SK-N-SH treated with all-trans-retinoic acid at 6 μM for 48 hours (cell line): ENCODE measurements at regions not wholly inside any gene's neighbourhood (a gene's known extent, or its start where the extent isn't known, plus 50 kb on each side); places are given as distances from the start of the nearest gene placed in this dataset.

Source experiments
- ATAC-seq: fragments of 200-7000 bp; cut with Tn5 transposase; 3 replicates; pipeline ENCODE4 v1.9.1; 2020; ENCODE audit warnings: mild to moderate bottlenecking, moderate library complexity
- ARNTL ChIP-seq: fragments of 450-650 bp; formaldehyde crosslinking; IDR thresholded peaks from 2 replicates; pipeline ENCODE4 v1.5.0; 2020; ENCODE audit warnings: low read depth, mild to moderate bottlenecking, moderate library complexity, borderline replicate concordance
- BACH2 ChIP-seq: fragments of 250-450 bp; sonication (Bioruptor Pico); IDR thresholded peaks from 2 replicates; pipeline ENCODE4 v1.9.0; 2021; ENCODE audit warnings: mild to moderate bottlenecking, borderline replicate concordance
- CSDC2 ChIP-seq: fragments of 250-450 bp; sonication (Bioruptor Pico); IDR thresholded peaks from 2 replicates; pipeline ENCODE4 v1.5.0; 2020; ENCODE audit warnings: mild to moderate bottlenecking, moderate library complexity
- ESRRG ChIP-seq: fragments of 250-450 bp; sonication (Bioruptor Pico); IDR thresholded peaks from 2 replicates; pipeline ENCODE4 v1.6.1; 2021; ENCODE audit warnings: mild to moderate bottlenecking
- GLIS3 ChIP-seq: fragments of 250-450 bp; sonication (Bioruptor Pico); IDR thresholded peaks from 2 replicates; pipeline ENCODE4 v1.5.0; 2020; ENCODE audit warnings: mild to moderate bottlenecking, moderate library complexity
- ISL1 ChIP-seq: fragments of 250-450 bp; sonication (Bioruptor Pico); IDR thresholded peaks from 2 replicates; pipeline ENCODE4 v2.1.2; 2022; ENCODE audit warnings: mild to moderate bottlenecking, moderate library complexity
- OSR1 ChIP-seq: fragments of 250-450 bp; sonication (Bioruptor Pico); IDR thresholded peaks from 2 replicates; pipeline ENCODE4 v1.8.0; 2022; ENCODE audit warnings: moderate library complexity, mild to moderate bottlenecking, inconsistent platforms
- RARB ChIP-seq: fragments of 250-450 bp; sonication (Bioruptor Pico); IDR thresholded peaks from 2 replicates; pipeline ENCODE4 v1.8.0; 2021; ENCODE audit warnings: mild to moderate bottlenecking, moderate library complexity
- SNAI2 ChIP-seq: fragments of 250-450 bp; sonication (Bioruptor Pico); IDR thresholded peaks from 2 replicates; pipeline ENCODE4 v1.5.0; 2020; ENCODE audit warnings: mild to moderate bottlenecking, moderate library complexity
- TCF4 ChIP-seq: fragments of 250-450 bp; sonication (Bioruptor Pico); IDR thresholded peaks from 2 replicates; pipeline ENCODE4 v1.8.0; 2021; ENCODE audit warnings: mild to moderate bottlenecking, moderate library complexity, borderline replicate concordance
- ZC3H10 ChIP-seq: fragments of 250-450 bp; sonication (Bioruptor Pico); IDR thresholded peaks from 2 replicates; pipeline ENCODE4 v1.5.1; 2021; ENCODE audit warnings: mild to moderate bottlenecking, moderate library complexity
- ZFP3 ChIP-seq: fragments of 250-450 bp; sonication (Bioruptor Pico); IDR thresholded peaks from 2 replicates; pipeline ENCODE4 v1.5.0; 2020; ENCODE audit warnings: mild to moderate bottlenecking, moderate library complexity
- ZFP30 ChIP-seq: fragments of 450-650 bp; formaldehyde crosslinking; IDR thresholded peaks from 2 replicates; pipeline ENCODE4 v1.5.0; 2022; ENCODE audit warnings: mild to moderate bottlenecking, moderate library complexity
- ZNF70 ChIP-seq: fragments of 450-650 bp; formaldehyde crosslinking; IDR thresholded peaks from 2 replicates; pipeline ENCODE4 v1.5.0; 2020; ENCODE audit warnings: mild to moderate bottlenecking, moderate library complexity
- ZNF8 ChIP-seq: fragments of 450-650 bp; formaldehyde crosslinking; IDR thresholded peaks from 2 replicates; pipeline ENCODE4 v1.5.0; 2020; ENCODE audit warnings: mild to moderate bottlenecking, moderate library complexity
- TF ChIP-seq, protein P1 (sequence below): fragments of 250-450 bp; sonication (Bioruptor Pico); IDR thresholded peaks from 2 replicates; pipeline ENCODE4 v1.5.0; 2020; ENCODE audit warnings: mild to moderate bottlenecking, moderate library complexity
- TF ChIP-seq, protein P2 (sequence below): fragments of 250-450 bp; sonication (Bioruptor Pico); IDR thresholded peaks from 2 replicates; pipeline ENCODE4 v1.8.0; 2021; ENCODE audit warnings: low read depth, mild to moderate bottlenecking, moderate library complexity, borderline replicate concordance
- TF ChIP-seq, protein P3 (sequence below): fragments of 250-450 bp; sonication (Bioruptor Pico); IDR thresholded peaks from 2 replicates; pipeline ENCODE4 v1.5.1; 2021; ENCODE audit warnings: mild to moderate bottlenecking, moderate library complexity
- TF ChIP-seq, protein P4 (sequence below): fragments of 250-450 bp; sonication (Bioruptor Pico); IDR thresholded peaks from 2 replicates; pipeline ENCODE4 v1.8.0; 2020; ENCODE audit warnings: mild to moderate bottlenecking, moderate library complexity, borderline replicate concordance
- TF ChIP-seq, protein P5 (sequence below): fragments of 250-450 bp; sonication (Bioruptor Pico); IDR thresholded peaks from 2 replicates; pipeline ENCODE4 v1.5.1; 2020; ENCODE audit warnings: low read depth, mild to moderate bottlenecking, moderate library complexity

DNA sequence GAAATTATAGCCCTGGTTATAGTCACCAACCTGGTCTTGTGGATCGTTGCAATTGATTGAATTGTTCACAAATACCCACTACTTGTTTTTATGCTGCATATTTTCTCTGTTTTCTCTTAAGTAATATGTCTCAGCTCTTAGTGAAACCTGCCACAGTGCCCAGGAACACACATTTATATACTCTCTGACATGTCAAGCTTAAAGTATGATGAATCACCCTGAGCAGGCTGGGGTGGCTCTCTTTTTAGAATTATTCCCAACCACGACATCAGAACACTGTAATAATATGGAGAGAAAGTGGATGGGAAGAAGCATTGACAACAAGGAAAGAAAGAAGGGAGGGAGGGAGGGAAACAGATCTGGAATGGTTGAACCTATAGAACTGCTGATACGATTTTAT, 72.8 kb upstream of the ZNF608 start:
- ATAC-seq = no peak
- TF ChIP-seq, protein P1, sequence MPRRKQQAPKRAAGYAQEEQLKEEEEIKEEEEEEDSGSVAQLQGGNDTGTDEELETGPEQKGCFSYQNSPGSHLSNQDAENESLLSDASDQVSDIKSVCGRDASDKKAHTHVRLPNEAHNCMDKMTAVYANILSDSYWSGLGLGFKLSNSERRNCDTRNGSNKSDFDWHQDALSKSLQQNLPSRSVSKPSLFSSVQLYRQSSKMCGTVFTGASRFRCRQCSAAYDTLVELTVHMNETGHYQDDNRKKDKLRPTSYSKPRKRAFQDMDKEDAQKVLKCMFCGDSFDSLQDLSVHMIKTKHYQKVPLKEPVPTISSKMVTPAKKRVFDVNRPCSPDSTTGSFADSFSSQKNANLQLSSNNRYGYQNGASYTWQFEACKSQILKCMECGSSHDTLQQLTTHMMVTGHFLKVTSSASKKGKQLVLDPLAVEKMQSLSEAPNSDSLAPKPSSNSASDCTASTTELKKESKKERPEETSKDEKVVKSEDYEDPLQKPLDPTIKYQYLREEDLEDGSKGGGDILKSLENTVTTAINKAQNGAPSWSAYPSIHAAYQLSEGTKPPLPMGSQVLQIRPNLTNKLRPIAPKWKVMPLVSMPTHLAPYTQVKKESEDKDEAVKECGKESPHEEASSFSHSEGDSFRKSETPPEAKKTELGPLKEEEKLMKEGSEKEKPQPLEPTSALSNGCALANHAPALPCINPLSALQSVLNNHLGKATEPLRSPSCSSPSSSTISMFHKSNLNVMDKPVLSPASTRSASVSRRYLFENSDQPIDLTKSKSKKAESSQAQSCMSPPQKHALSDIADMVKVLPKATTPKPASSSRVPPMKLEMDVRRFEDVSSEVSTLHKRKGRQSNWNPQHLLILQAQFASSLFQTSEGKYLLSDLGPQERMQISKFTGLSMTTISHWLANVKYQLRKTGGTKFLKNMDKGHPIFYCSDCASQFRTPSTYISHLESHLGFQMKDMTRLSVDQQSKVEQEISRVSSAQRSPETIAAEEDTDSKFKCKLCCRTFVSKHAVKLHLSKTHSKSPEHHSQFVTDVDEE = no peak
- TF ChIP-seq ZFP30 (CRISPR knock-in tag) = no peak
- no peak for TF ChIP-seq ARNTL
- no peak for TF ChIP-seq RARB (CRISPR knock-in tag)
- TF ChIP-seq ZNF8 = no peak
- TF ChIP-seq, all 23 proteins: peak for 0

DNA sequence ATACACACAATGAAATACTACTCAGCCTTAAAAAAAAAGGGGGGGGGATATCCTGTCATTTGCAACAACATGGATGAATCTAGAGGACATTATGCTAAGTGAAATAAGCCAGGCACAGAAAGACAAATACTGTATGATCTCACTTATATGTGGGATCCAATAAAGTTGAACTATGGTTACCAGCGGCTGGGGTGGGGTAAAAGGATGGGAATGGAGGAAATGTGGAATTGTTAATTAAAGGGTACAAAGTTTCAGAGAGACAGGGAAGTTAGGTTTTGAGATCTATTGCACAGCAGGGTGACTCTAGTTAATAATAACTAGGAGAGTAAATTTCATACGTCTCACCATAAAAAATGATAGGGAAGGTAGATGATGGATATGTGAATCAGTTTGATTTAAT, 76.2 kb upstream of the ZNF608 start:
- no peak for TF ChIP-seq TCF4 (CRISPR knock-in tag)
- TF ChIP-seq, protein P2, sequence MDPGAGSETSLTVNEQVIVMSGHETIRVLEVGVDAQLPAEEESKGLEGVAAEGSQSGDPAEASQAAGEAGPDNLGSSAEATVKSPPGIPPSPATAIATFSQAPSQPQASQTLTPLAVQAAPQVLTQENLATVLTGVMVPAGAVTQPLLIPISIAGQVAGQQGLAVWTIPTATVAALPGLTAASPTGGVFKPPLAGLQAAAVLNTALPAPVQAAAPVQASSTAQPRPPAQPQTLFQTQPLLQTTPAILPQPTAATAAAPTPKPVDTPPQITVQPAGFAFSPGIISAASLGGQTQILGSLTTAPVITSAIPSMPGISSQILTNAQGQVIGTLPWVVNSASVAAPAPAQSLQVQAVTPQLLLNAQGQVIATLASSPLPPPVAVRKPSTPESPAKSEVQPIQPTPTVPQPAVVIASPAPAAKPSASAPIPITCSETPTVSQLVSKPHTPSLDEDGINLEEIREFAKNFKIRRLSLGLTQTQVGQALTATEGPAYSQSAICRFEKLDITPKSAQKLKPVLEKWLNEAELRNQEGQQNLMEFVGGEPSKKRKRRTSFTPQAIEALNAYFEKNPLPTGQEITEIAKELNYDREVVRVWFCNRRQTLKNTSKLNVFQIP = no peak
- no peak for TF ChIP-seq SNAI2 (CRISPR knock-in tag)
- no peak for TF ChIP-seq BACH2
- TF ChIP-seq ARNTL = no peak
- TF ChIP-seq, protein P1 = no peak
- no peak for TF ChIP-seq ISL1
- TF ChIP-seq, protein P3, sequence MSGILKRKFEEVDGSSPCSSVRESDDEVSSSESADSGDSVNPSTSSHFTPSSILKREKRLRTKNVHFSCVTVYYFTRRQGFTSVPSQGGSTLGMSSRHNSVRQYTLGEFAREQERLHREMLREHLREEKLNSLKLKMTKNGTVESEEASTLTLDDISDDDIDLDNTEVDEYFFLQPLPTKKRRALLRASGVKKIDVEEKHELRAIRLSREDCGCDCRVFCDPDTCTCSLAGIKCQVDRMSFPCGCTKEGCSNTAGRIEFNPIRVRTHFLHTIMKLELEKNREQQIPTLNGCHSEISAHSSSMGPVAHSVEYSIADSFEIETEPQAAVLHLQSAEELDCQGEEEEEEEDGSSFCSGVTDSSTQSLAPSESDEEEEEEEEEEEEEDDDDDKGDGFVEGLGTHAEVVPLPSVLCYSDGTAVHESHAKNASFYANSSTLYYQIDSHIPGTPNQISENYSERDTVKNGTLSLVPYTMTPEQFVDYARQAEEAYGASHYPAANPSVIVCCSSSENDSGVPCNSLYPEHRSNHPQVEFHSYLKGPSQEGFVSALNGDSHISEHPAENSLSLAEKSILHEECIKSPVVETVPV (CRISPR knock-in tag) = no peak
- no peak for TF ChIP-seq ZFP3
- no peak for TF ChIP-seq GLIS3 (CRISPR knock-in tag)
- TF ChIP-seq ZNF70 = no peak
- no peak for TF ChIP-seq OSR1
- TF ChIP-seq ZC3H10 (CRISPR knock-in tag) = no peak
- no peak for TF ChIP-seq ESRRG (CRISPR knock-in tag)
- TF ChIP-seq ZFP30 (CRISPR knock-in tag) = no peak
- TF ChIP-seq CSDC2 (CRISPR knock-in tag) = no peak
- no peak for ATAC-seq

DNA sequence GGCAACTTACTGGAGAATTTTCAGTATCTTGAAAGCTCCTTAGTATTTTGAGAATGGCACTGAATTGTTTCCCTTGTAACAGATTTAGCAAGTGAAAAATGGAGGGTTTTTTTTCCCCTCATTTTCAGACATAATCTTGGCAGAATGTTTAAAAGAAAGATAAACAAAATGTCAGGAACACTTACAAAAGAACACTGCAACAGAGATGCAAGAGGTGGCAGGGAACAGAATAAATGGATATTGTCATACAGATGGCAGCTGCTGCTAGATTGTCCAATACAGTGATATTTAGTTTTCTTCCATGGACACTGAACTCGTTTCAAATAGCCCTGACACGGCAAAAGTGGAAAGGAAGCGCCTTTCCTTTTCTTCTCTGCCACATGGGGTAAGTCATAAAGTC, 76.9 kb upstream of the ZNF608 start:
- ATAC-seq = no peak
- TF ChIP-seq, protein P4, sequence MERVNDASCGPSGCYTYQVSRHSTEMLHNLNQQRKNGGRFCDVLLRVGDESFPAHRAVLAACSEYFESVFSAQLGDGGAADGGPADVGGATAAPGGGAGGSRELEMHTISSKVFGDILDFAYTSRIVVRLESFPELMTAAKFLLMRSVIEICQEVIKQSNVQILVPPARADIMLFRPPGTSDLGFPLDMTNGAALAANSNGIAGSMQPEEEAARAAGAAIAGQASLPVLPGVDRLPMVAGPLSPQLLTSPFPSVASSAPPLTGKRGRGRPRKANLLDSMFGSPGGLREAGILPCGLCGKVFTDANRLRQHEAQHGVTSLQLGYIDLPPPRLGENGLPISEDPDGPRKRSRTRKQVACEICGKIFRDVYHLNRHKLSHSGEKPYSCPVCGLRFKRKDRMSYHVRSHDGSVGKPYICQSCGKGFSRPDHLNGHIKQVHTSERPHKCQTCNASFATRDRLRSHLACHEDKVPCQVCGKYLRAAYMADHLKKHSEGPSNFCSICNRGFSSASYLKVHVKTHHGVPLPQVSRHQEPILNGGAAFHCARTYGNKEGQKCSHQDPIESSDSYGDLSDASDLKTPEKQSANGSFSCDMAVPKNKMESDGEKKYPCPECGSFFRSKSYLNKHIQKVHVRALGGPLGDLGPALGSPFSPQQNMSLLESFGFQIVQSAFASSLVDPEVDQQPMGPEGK (CRISPR knock-in tag) = no peak
- TF ChIP-seq SNAI2 (CRISPR knock-in tag) = no peak
- TF ChIP-seq GLIS3 (CRISPR knock-in tag) = no peak
- no peak for TF ChIP-seq ISL1
- TF ChIP-seq TCF4 (CRISPR knock-in tag) = no peak
- no peak for TF ChIP-seq ZC3H10 (CRISPR knock-in tag)
- no peak for TF ChIP-seq ZFP3
- TF ChIP-seq ZNF8 = no peak
- TF ChIP-seq, protein P5, sequence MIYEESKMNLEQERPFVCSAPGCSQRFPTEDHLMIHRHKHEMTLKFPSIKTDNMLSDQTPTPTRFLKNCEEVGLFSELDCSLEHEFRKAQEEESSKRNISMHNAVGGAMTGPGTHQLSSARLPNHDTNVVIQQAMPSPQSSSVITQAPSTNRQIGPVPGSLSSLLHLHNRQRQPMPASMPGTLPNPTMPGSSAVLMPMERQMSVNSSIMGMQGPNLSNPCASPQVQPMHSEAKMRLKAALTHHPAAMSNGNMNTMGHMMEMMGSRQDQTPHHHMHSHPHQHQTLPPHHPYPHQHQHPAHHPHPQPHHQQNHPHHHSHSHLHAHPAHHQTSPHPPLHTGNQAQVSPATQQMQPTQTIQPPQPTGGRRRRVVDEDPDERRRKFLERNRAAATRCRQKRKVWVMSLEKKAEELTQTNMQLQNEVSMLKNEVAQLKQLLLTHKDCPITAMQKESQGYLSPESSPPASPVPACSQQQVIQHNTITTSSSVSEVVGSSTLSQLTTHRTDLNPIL = no peak
- no peak for TF ChIP-seq ESRRG (CRISPR knock-in tag)
- TF ChIP-seq BACH2 = no peak
